MM.1S (cell line): ENCODE measurements at regions not wholly inside any gene's neighbourhood (a gene's known extent, or its start where the extent isn't known, plus 50 kb on each side); places are given as distances from the start of the nearest gene placed in this dataset.

Experiments used
- CTCF ChIP-seq: fragments of 300-600 bp; sonication (generic); IDR thresholded peaks from 2 replicates; pipeline ENCODE4 v1.5.1; 2016; ENCODE audit warnings: antibody characterized with exemption, low read length, mixed read lengths
- EZH2 ChIP-seq: fragments of 300-600 bp; sonication (generic); optimal IDR thresholded peaks from 2 replicates; pipeline ENCODE3; 2017; ENCODE audit warnings: low read depth, mild to moderate bottlenecking, antibody characterized with exemption, low read length, mixed read lengths

GRCh38 chr2:176482107-176482506, 212.9 kb downstream of the MTX2 start:
- TF ChIP-seq CTCF (no peak), EZH2 (no peak)
